ENCODE measurements at regions not wholly inside any gene's neighbourhood (a gene's known extent, or its start where the extent isn't known, plus 50 kb on each side); places are given as distances from the start of the nearest gene placed in this dataset.

- Histone ChIP-seq H3K9me3 (ENCODE audit: low read length) (no peaks in the 10 kb centered on the region), H3K36me3 (ENCODE audit: insufficient read depth, low read length) (no peaks in the 10 kb centered on the region), H3K9me2 (ENCODE audit: insufficient read depth, low read length) (no peaks in the 10 kb centered on the region), H3K4me2 (ENCODE audit: low read length) (no peak overlapping the region), H3K9ac (ENCODE audit: low read length) (no peak overlapping the region), H3K27me3 (ENCODE audit: insufficient read depth, low read depth, low read length) (no peaks in the 10 kb centered on the region), H3K79me2 (replicated peaks; ENCODE audit: insufficient read depth, low read length) (no peaks in the 10 kb centered on the region), H4K20me1 (ENCODE audit: insufficient read depth) (no peaks in the 10 kb centered on the region), H3F3A (ENCODE audit: insufficient read depth, low read length, poor library complexity, severe bottlenecking) (no peaks in the 10 kb centered on the region), H3K4me3 (ENCODE audit: low read length) (no peak overlapping the region), H2AFZ (ENCODE audit: low read depth, low read length) (no peak overlapping the region), H3K27ac (ENCODE audit: low read length) (no peak overlapping the region)
- TF ChIP-seq SMC3 (conservative IDR thresholded peaks at IDR 0.05; ENCODE audit: poor library complexity) (no peak), EP300 (conservative IDR thresholded peaks at IDR 0.05; ENCODE audit: poor library complexity, severe bottlenecking) (no peak), REST (IDR thresholded peaks at IDR 0.05; ENCODE audit: borderline replicate concordance) (no peak), TAF1 (IDR thresholded peaks at IDR 0.05; ENCODE audit: low read depth) (no peak), POLR2AphosphoS5 (IDR thresholded peaks at IDR 0.05) (no peak), RAD21 (conservative IDR thresholded peaks at IDR 0.05) (no peak), MXI1 (conservative IDR thresholded peaks at IDR 0.05; ENCODE audit: poor library complexity, severe bottlenecking) (no peak), EZH2 (IDR thresholded peaks at IDR 0.05; ENCODE audit: borderline replicate concordance, insufficient read depth, low read length, poor library complexity, severe bottlenecking) (no peak), CTCF (IDR thresholded peaks at IDR 0.05; ENCODE audit: poor library complexity, severe bottlenecking) (no peak)
Measured at GRCh38 chr1:227417756-227418480, 99.6 kb upstream of the CDC42BPA start.

- Histone ChIP-seq H3K27me3 (ENCODE audit: insufficient read depth, low read depth, low read length) (no peaks in the 10 kb centered on the region), H3K27ac (ENCODE audit: low read length) (no peak overlapping the region), H3K9ac (ENCODE audit: low read length) (no peak overlapping the region), H3K9me2 (ENCODE audit: insufficient read depth, low read length) (no peaks in the 10 kb centered on the region), H3K4me3 (ENCODE audit: low read length) (no peak overlapping the region), H3K36me3 (ENCODE audit: insufficient read depth, low read length) (no peaks in the 10 kb centered on the region), H3K9me3 (ENCODE audit: low read length) (no peaks in the 10 kb centered on the region), H3K4me2 (ENCODE audit: low read length) (no peak overlapping the region), H3K79me2 (replicated peaks; ENCODE audit: insufficient read depth, low read length) (no peaks in the 10 kb centered on the region), H2AFZ (ENCODE audit: low read depth, low read length) (no peak overlapping the region), H4K20me1 (ENCODE audit: insufficient read depth) (no peaks in the 10 kb centered on the region), H3F3A (ENCODE audit: insufficient read depth, low read length, poor library complexity, severe bottlenecking) (no peaks in the 10 kb centered on the region)
- TF ChIP-seq EP300 (conservative IDR thresholded peaks at IDR 0.05; ENCODE audit: poor library complexity, severe bottlenecking) (no peak), RAD21 (conservative IDR thresholded peaks at IDR 0.05) (no peak), POLR2AphosphoS5 (IDR thresholded peaks at IDR 0.05) (no peak), SMC3 (conservative IDR thresholded peaks at IDR 0.05; ENCODE audit: poor library complexity) (no peak), CTCF (IDR thresholded peaks at IDR 0.05; ENCODE audit: poor library complexity, severe bottlenecking) (no peak), TAF1 (IDR thresholded peaks at IDR 0.05; ENCODE audit: low read depth) (no peak), REST (IDR thresholded peaks at IDR 0.05; ENCODE audit: borderline replicate concordance) (no peak), EZH2 (IDR thresholded peaks at IDR 0.05; ENCODE audit: borderline replicate concordance, insufficient read depth, low read length, poor library complexity, severe bottlenecking) (no peak), MXI1 (conservative IDR thresholded peaks at IDR 0.05; ENCODE audit: poor library complexity, severe bottlenecking) (no peak)
Measured at GRCh38 chr1:227416156-227416830, 98.0 kb upstream of the CDC42BPA start.

Measured in neural cell (in vitro differentiated cells).